ENCODE measurements at regions not wholly inside any gene's neighbourhood (a gene's known extent, or its start where the extent isn't known, plus 50 kb on each side); places are given as distances from the start of the nearest gene placed in this dataset.

- H3K9me2 ChIP-seq (ENCODE audit: low read depth, low read length), result no peaks in the 10 kb centered on the region
- H3K79me2 ChIP-seq (ENCODE audit: insufficient read depth, low read length), result no peaks in the 10 kb centered on the region
- H2AFZ ChIP-seq (ENCODE audit: low read length), result no peak overlapping the region
- no peaks in the 10 kb centered on the region for H3K4me1 ChIP-seq (ENCODE audit: insufficient read depth, low read length, severe bottlenecking)
- H3K27ac ChIP-seq (ENCODE audit: low read depth, low read length, poor library complexity, severe bottlenecking), result no peak overlapping the region
- H3K4me2 ChIP-seq (ENCODE audit: low read length), result no peak overlapping the region
- TF ChIP-seq CTCF (IDR thresholded peaks at IDR 0.05; ENCODE audit: low read length), result no peak
- TF ChIP-seq EZH2 (IDR thresholded peaks at IDR 0.05; ENCODE audit: borderline replicate concordance, low read length), result no peak
- H3F3A ChIP-seq (ENCODE audit: insufficient read depth, low read length), result no peaks in the 10 kb centered on the region
- H3K9ac ChIP-seq (ENCODE audit: low read length), result no peak overlapping the region
- no peaks in the 10 kb centered on the region for H3K27me3 ChIP-seq (ENCODE audit: insufficient read depth, low read length)
- H3K4me3 ChIP-seq (ENCODE audit: low read depth, low read length, poor library complexity, severe bottlenecking), result no peak overlapping the region
- H3K36me3 ChIP-seq (ENCODE audit: insufficient read depth, low read length), result no peaks in the 10 kb centered on the region
- H4K20me1 ChIP-seq (ENCODE audit: insufficient read depth, low read length), result no peaks in the 10 kb centered on the region
- H3K9me3 ChIP-seq (ENCODE audit: low read length), result no peaks in the 10 kb centered on the region
Measured at GRCh38 chr12:5195244-5195643, 151.6 kb downstream of the KCNA5 start.

- no peak overlapping the region for H3K9ac ChIP-seq (ENCODE audit: low read length)
- H3K4me3 ChIP-seq (ENCODE audit: low read depth, low read length, poor library complexity, severe bottlenecking), result no peak overlapping the region
- H3K4me1 ChIP-seq (ENCODE audit: insufficient read depth, low read length, severe bottlenecking), result no peaks in the 10 kb centered on the region
- H3K27me3 ChIP-seq (ENCODE audit: insufficient read depth, low read length), result no peaks in the 10 kb centered on the region
- H3K36me3 ChIP-seq (ENCODE audit: insufficient read depth, low read length), result no peaks in the 10 kb centered on the region
- no peaks in the 10 kb centered on the region for H3F3A ChIP-seq (ENCODE audit: insufficient read depth, low read length)
- H3K27ac ChIP-seq (ENCODE audit: low read depth, low read length, poor library complexity, severe bottlenecking), result no peak overlapping the region
- H3K4me2 ChIP-seq (ENCODE audit: low read length), result no peak overlapping the region
- H3K79me2 ChIP-seq (ENCODE audit: insufficient read depth, low read length), result no peaks in the 10 kb centered on the region
- no peaks in the 10 kb centered on the region for H3K9me3 ChIP-seq (ENCODE audit: low read length)
- H4K20me1 ChIP-seq (ENCODE audit: insufficient read depth, low read length), result no peaks in the 10 kb centered on the region
- H3K9me2 ChIP-seq (ENCODE audit: low read depth, low read length), result no peaks in the 10 kb centered on the region
- H2AFZ ChIP-seq (ENCODE audit: low read length), result no peak overlapping the region
- TF ChIP-seq EZH2 (IDR thresholded peaks at IDR 0.05; ENCODE audit: borderline replicate concordance, low read length) (no peak), CTCF (IDR thresholded peaks at IDR 0.05; ENCODE audit: low read length) (no peak)
Measured at GRCh38 chr12:5195691-5196090, 152.0 kb downstream of the KCNA5 start.

DNA sequence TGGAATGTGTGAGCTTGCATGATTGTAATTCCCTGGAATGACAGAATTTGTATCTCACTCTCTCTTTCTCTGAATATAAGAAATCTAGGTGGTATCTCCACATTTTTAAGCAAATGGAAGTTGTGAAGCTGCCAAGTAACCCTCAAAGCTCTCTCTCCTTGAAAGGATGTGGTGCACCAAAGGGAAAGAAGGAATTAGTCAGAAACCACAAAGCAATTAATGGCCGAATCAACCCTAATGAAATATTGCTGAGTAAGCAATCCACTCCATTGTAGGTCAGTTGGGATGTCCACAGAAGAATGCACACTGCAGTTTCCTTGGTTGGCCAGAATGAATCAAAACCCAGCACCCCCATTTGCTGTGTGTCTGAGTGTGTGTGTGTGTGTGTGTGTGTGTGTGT, 153.5 kb downstream of the KCNA5 start:
- Histone ChIP-seq H4K20me1 (ENCODE audit: insufficient read depth, low read length) (no peaks in the 10 kb centered on the region), H3K79me2 (ENCODE audit: insufficient read depth, low read length) (no peaks in the 10 kb centered on the region), H2AFZ (ENCODE audit: low read length) (no peak overlapping the region), H3K36me3 (ENCODE audit: insufficient read depth, low read length) (no peaks in the 10 kb centered on the region), H3K4me3 (ENCODE audit: low read depth, low read length, poor library complexity, severe bottlenecking) (no peak overlapping the region), H3K4me2 (ENCODE audit: low read length) (no peak overlapping the region), H3K9ac (ENCODE audit: low read length) (no peak overlapping the region), H3K27ac (ENCODE audit: low read depth, low read length, poor library complexity, severe bottlenecking) (no peak overlapping the region), H3K9me3 (ENCODE audit: low read length) (no peaks in the 10 kb centered on the region), H3K4me1 (ENCODE audit: insufficient read depth, low read length, severe bottlenecking) (no peaks in the 10 kb centered on the region), H3K9me2 (ENCODE audit: low read depth, low read length) (no peaks in the 10 kb centered on the region), H3K27me3 (ENCODE audit: insufficient read depth, low read length) (no peaks in the 10 kb centered on the region), H3F3A (ENCODE audit: insufficient read depth, low read length) (no peaks in the 10 kb centered on the region)
- TF ChIP-seq CTCF (IDR thresholded peaks at IDR 0.05; ENCODE audit: low read length) (no peak), EZH2 (IDR thresholded peaks at IDR 0.05; ENCODE audit: borderline replicate concordance, low read length) (no peak)
